Breast epithelium (tissue), 3 donors: ENCODE measurements at regions not wholly inside any gene's neighbourhood (a gene's known extent, or its start where the extent isn't known, plus 50 kb on each side); places are given as distances from the start of the nearest gene placed in this dataset.

Experiments used
- CTCF ChIP-seq, 3 donors: fragments of 450-650 bp; IDR thresholded peaks; one replicate each; pipeline ENCODE4 v1.5.1; 2016 to 2017; ENCODE audit warnings: antibody characterized with exemption in 3 of 3, mild to moderate bottlenecking in 3 of 3, moderate library complexity in 3 of 3
- POLR2AphosphoS5 ChIP-seq, 3 donors: sonication (generic); formaldehyde crosslinking; IDR thresholded peaks; one replicate each; pipeline ENCODE4 v1.6.1; 2017; ENCODE audit warnings: antibody characterized with exemption in 3 of 3

GRCh38 chr3:16715281-16715680, 110.1 kb upstream of the DAZL start:
- no peak for TF ChIP-seq CTCF (IDR thresholded peaks at IDR 0.05)
- TF ChIP-seq POLR2AphosphoS5 (IDR thresholded peaks at IDR 0.05): no peak
